ENCODE measurements at regions not wholly inside any gene's neighbourhood (a gene's known extent, or its start where the extent isn't known, plus 50 kb on each side); places are given as distances from the start of the nearest gene placed in this dataset.

- no peaks in the 10 kb centered on the region for H3K9me3 ChIP-seq (ENCODE audit: control insufficient read depth, insufficient read depth, low read depth, low read length)
- H3K4me2 ChIP-seq (ENCODE audit: extremely low read depth, insufficient read depth, low read length), result no peak overlapping the region
- H3K36me3 ChIP-seq (ENCODE audit: control insufficient read depth, insufficient read depth, low read length), result no peaks in the 10 kb centered on the region
- H2AFZ ChIP-seq (ENCODE audit: low read length), result no peak overlapping the region
- TF ChIP-seq CTCF (conservative IDR thresholded peaks at IDR 0.05 in 1 of 2, IDR thresholded peaks at IDR 0.05 in 1 of 2; ENCODE audit: low read depth in 1 of 2, low read length in 2 of 2) (no peak), EZH2 (IDR thresholded peaks at IDR 0.05; ENCODE audit: low read length, missing control alignments) (no peak)
- H3K4me3 ChIP-seq (replicated peaks in 1 of 4; ENCODE audit: control extremely low read depth in 1 of 4, insufficient read depth in 1 of 4, low read depth in 3 of 4, low read length in 4 of 4), result no peak overlapping the region
- no peaks in the 10 kb centered on the region for H4K20me1 ChIP-seq (ENCODE audit: control insufficient read depth, extremely low read depth, insufficient read depth, low read length)
- no peaks in the 10 kb centered on the region for H3K27me3 ChIP-seq (ENCODE audit: control insufficient read depth, insufficient read depth, low read length)
- H3K9ac ChIP-seq (ENCODE audit: insufficient read depth, low read length), result no peak overlapping the region
- H3K4me1 ChIP-seq (ENCODE audit: control insufficient read depth, extremely low read depth, insufficient read depth, low read length), result no peaks in the 10 kb centered on the region
- no peak for DNase-seq (ENCODE audit: low read depth in 2 of 2)
- no peaks in the 10 kb centered on the region for H3K79me2 ChIP-seq (ENCODE audit: control insufficient read depth, insufficient read depth, low read length)
- no peak overlapping the region for H3K27ac ChIP-seq (ENCODE audit: insufficient read depth, low read length)
These were observed 271.7 kb downstream of the DUSP10 start for GRCh38 chr1:221470000-221470698.

- TF ChIP-seq CTCF (conservative IDR thresholded peaks at IDR 0.05 in 1 of 2, IDR thresholded peaks at IDR 0.05 in 1 of 2; ENCODE audit: low read depth in 1 of 2, low read length in 2 of 2) (no peak), EZH2 (IDR thresholded peaks at IDR 0.05; ENCODE audit: low read length, missing control alignments) (no peak)
- no peak for DNase-seq (ENCODE audit: low read depth in 2 of 2)
- H3K9ac ChIP-seq (ENCODE audit: insufficient read depth, low read length), result no peak overlapping the region
- no peaks in the 10 kb centered on the region for H3K27me3 ChIP-seq (ENCODE audit: control insufficient read depth, insufficient read depth, low read length)
- H3K9me3 ChIP-seq (ENCODE audit: control insufficient read depth, insufficient read depth, low read depth, low read length), result no peaks in the 10 kb centered on the region
- no peaks in the 10 kb centered on the region for H4K20me1 ChIP-seq (ENCODE audit: control insufficient read depth, extremely low read depth, insufficient read depth, low read length)
- no peak overlapping the region for H3K27ac ChIP-seq (ENCODE audit: insufficient read depth, low read length)
- no peaks in the 10 kb centered on the region for H3K79me2 ChIP-seq (ENCODE audit: control insufficient read depth, insufficient read depth, low read length)
- no peak overlapping the region for H3K4me3 ChIP-seq (replicated peaks in 1 of 4; ENCODE audit: control extremely low read depth in 1 of 4, insufficient read depth in 1 of 4, low read depth in 3 of 4, low read length in 4 of 4)
- no peak overlapping the region for H2AFZ ChIP-seq (ENCODE audit: low read length)
- peaks cover 5% of the 10 kb centered on the region for H3K4me1 ChIP-seq (ENCODE audit: control insufficient read depth, extremely low read depth, insufficient read depth, low read length)
- H3K36me3 ChIP-seq (ENCODE audit: control insufficient read depth, insufficient read depth, low read length), result no peaks in the 10 kb centered on the region
- H3K4me2 ChIP-seq (ENCODE audit: extremely low read depth, insufficient read depth, low read length), result no peak overlapping the region
These were observed 268.5 kb downstream of the DUSP10 start for GRCh38 chr1:221473411-221473810.

GRCh38 chr1:221477252-221477651 is 264.6 kb downstream of the DUSP10 start:
- no peak overlapping the region for H3K4me2 ChIP-seq (ENCODE audit: extremely low read depth, insufficient read depth, low read length)
- DNase-seq (ENCODE audit: low read depth in 2 of 2), result no peak
- H3K4me1 ChIP-seq (ENCODE audit: control insufficient read depth, extremely low read depth, insufficient read depth, low read length), result peaks cover 5% of the 10 kb centered on the region
- no peak overlapping the region for H3K9ac ChIP-seq (ENCODE audit: insufficient read depth, low read length)
- no peaks in the 10 kb centered on the region for H3K27me3 ChIP-seq (ENCODE audit: control insufficient read depth, insufficient read depth, low read length)
- H3K27ac ChIP-seq (ENCODE audit: insufficient read depth, low read length), result no peak overlapping the region
- H3K79me2 ChIP-seq (ENCODE audit: control insufficient read depth, insufficient read depth, low read length), result no peaks in the 10 kb centered on the region
- H2AFZ ChIP-seq (ENCODE audit: low read length), result no peak overlapping the region
- no peaks in the 10 kb centered on the region for H3K9me3 ChIP-seq (ENCODE audit: control insufficient read depth, insufficient read depth, low read depth, low read length)
- H3K36me3 ChIP-seq (ENCODE audit: control insufficient read depth, insufficient read depth, low read length), result no peaks in the 10 kb centered on the region
- no peaks in the 10 kb centered on the region for H4K20me1 ChIP-seq (ENCODE audit: control insufficient read depth, extremely low read depth, insufficient read depth, low read length)
- no peak overlapping the region for H3K4me3 ChIP-seq (replicated peaks in 1 of 4; ENCODE audit: control extremely low read depth in 1 of 4, insufficient read depth in 1 of 4, low read depth in 3 of 4, low read length in 4 of 4)
- TF ChIP-seq CTCF (conservative IDR thresholded peaks at IDR 0.05 in 1 of 2, IDR thresholded peaks at IDR 0.05 in 1 of 2; ENCODE audit: low read depth in 1 of 2, low read length in 2 of 2), result no peak
- no peak for TF ChIP-seq EZH2 (IDR thresholded peaks at IDR 0.05; ENCODE audit: low read length, missing control alignments)
